GM12878 (cell line): ENCODE measurements at regions not wholly inside any gene's neighbourhood (a gene's known extent, or its start where the extent isn't known, plus 50 kb on each side); places are given as distances from the start of the nearest gene placed in this dataset.

Experiments
- ATAC-seq: fragments of 200-7000 bp; cut with Tn5 transposase; 3 replicates; pipeline ENCODE4 v1.9.1; 2020; ENCODE audit warnings: mild to moderate bottlenecking, moderate library complexity
- BruUV-seq: library from RNA; stranded (reverse); fragments of 400-500 nt; replicated peaks from 2 replicates; lab custom pipeline; 2021; lab: Mats Ljungman, UMichigan
- CTCF ChIA-PET: fragments of 300-600 bp; sonication (Branson Sonifier 250); formaldehyde crosslinking; extraction: SDS; loops from one replicate; lab custom pipeline; 2021; ENCODE audit warnings: inconsistent platforms; lab: Yijun Ruan, JAX
- POLR2A ChIA-PET: fragments of 350-600 bp; formaldehyde crosslinking; extraction: SDS; loops from one replicate; lab custom pipeline; 2021; ENCODE audit warnings: inconsistent platforms; lab: Charles Lee
- RAD21 ChIA-PET: fragments of 300-600 bp; sonication (Branson Sonifier 250); formaldehyde crosslinking; loops from one replicate; lab custom pipeline; 2023; ENCODE audit warnings: antibody characterized with exemption; ENCODE audit not compliant: unreplicated experiment; lab: Charles Lee
- SMC1A ChIA-PET: fragments of 300-600 bp; sonication (Branson Sonifier 250); formaldehyde crosslinking; loops from one replicate; lab custom pipeline; 2023; ENCODE audit not compliant: unreplicated experiment, uncharacterized antibody; lab: Charles Lee
- DNase-seq: peaks from one replicate; pipeline ENCODE4 v3.0.0-alpha.2; 2011; ENCODE audit warnings: low read depth, low spot score
- FAIRE-seq: peaks from 3 replicates; lab custom pipeline; 2011; peaks lifted over from hg19 to GRCh38; lab: Jason Lieb, UNC
- H2AFZ ChIP-seq: 2 replicates; pipeline ENCODE4 v1.6.0; 2011; ENCODE audit warnings: low read depth, low read length, control low read depth; ENCODE audit not compliant: control insufficient read depth
- H3K27ac ChIP-seq: 2 replicates; pipeline ENCODE4 v1.5.1; 2011; ENCODE audit warnings: control low read depth; ENCODE audit not compliant: control insufficient read depth, insufficient read depth
- H3K27me3 ChIP-seq, 2 experiments: replicated peaks in 1 of 2; 2 replicates each; pipeline versions ENCODE4 v1.6.0 to v1.6.1; 2011; ENCODE audit warnings: low read length in 1 of 2; ENCODE audit not compliant: control insufficient read depth in 2 of 2, insufficient read depth in 2 of 2
- H3K36me3 ChIP-seq, 2 experiments: 2 replicates each; pipeline ENCODE4 v1.5.1; 2011; ENCODE audit warnings: low read length in 1 of 2; ENCODE audit not compliant: control insufficient read depth in 2 of 2, insufficient read depth in 2 of 2
- H3K4me1 ChIP-seq: 2 replicates; pipeline ENCODE4 v1.6.1; 2011; ENCODE audit warnings: mild to moderate bottlenecking, low read length, moderate library complexity, mixed read lengths; ENCODE audit not compliant: control insufficient read depth, insufficient read depth
- H3K4me2 ChIP-seq: 2 replicates; pipeline ENCODE4 v1.6.0; 2011; ENCODE audit warnings: control low read depth; ENCODE audit not compliant: control insufficient read depth, insufficient read depth
- H3K4me3 ChIP-seq: fragments of 200-600 bp; sonication (generic); 2 replicates; pipeline ENCODE4 v1.5.1; 2016
- H3K79me2 ChIP-seq: 2 replicates; pipeline ENCODE4 v1.6.0; 2011; ENCODE audit warnings: low read length; ENCODE audit not compliant: control insufficient read depth, insufficient read depth
- H3K9ac ChIP-seq: 2 replicates; pipeline ENCODE4 v1.8.0; 2011; ENCODE audit warnings: low read length, control low read depth, mixed read lengths; ENCODE audit not compliant: control insufficient read depth, insufficient read depth
- H3K9me3 ChIP-seq: replicated peaks from 3 replicates; pipeline ENCODE4 v1.5.1; 2011; ENCODE audit warnings: mild to moderate bottlenecking, low read length; ENCODE audit not compliant: control insufficient read depth, insufficient read depth
- H4K20me1 ChIP-seq: 2 replicates; pipeline ENCODE4 v1.6.0; 2011; ENCODE audit not compliant: control insufficient read depth, insufficient read depth
- ASH2L ChIP-seq: fragments of 300-600, 200-600 bp; sonication (generic); IDR thresholded peaks from 2 replicates; pipeline ENCODE4 v1.6.1; 2017; ENCODE audit warnings: low read depth, mild to moderate bottlenecking, borderline replicate concordance
- BHLHE40 ChIP-seq, 2 experiments: fragments of 450-650 bp in 1 of 2; IDR thresholded peaks; 2 replicates each; pipeline ENCODE4 v1.6.1; 2011 to 2017; ENCODE audit warnings: low read depth in 2 of 2, borderline replicate concordance in 1 of 2, improper control_type of control experiment in 1 of 2, low read length in 1 of 2, mild to moderate bottlenecking in 1 of 2
- FOXK2 ChIP-seq: fragments of 450-650 bp; IDR thresholded peaks from 2 replicates; pipeline ENCODE4 v1.6.1; 2017; ENCODE audit warnings: mild to moderate bottlenecking, moderate library complexity
- MTA3 ChIP-seq: IDR thresholded peaks from 2 replicates; pipeline ENCODE4 v1.6.1; 2012; ENCODE audit warnings: low read length, inconsistent platforms, borderline replicate concordance
- NKRF ChIP-seq: fragments of 450-650 bp; conservative IDR thresholded peaks from 2 replicates; pipeline ENCODE4 v1.6.1; 2017; ENCODE audit warnings: mild to moderate bottlenecking, moderate library complexity
- PAX8 ChIP-seq: fragments of 450-650 bp; IDR thresholded peaks from 2 replicates; pipeline ENCODE4 v1.6.1; 2017; ENCODE audit warnings: mild to moderate bottlenecking, moderate library complexity
- PML ChIP-seq: IDR thresholded peaks from 2 replicates; pipeline ENCODE4 v1.6.1; 2012; ENCODE audit warnings: low read length, inconsistent platforms
- POLR2AphosphoS5 ChIP-seq: IDR thresholded peaks from 2 replicates; pipeline ENCODE4 v1.6.1; 2011; ENCODE audit warnings: mild to moderate bottlenecking, low read length, inconsistent platforms
- PRDM15 ChIP-seq: fragments of 450-650 bp; formaldehyde crosslinking; IDR thresholded peaks from 2 replicates; pipeline ENCODE4 v1.4.0; 2020; ENCODE audit warnings: mild to moderate bottlenecking, moderate library complexity
- RAD51 ChIP-seq: fragments of 450-650 bp; IDR thresholded peaks from 2 replicates; pipeline ENCODE4 v1.6.1; 2016; ENCODE audit warnings: moderate library complexity, mild to moderate bottlenecking, inconsistent platforms
- STAT1 ChIP-seq: fragments of 450-650 bp; conservative IDR thresholded peaks from 2 replicates; pipeline ENCODE4 v1.6.1; 2014; ENCODE audit warnings: antibody characterized with exemption, mild to moderate bottlenecking
- WRNIP1 ChIP-seq: IDR thresholded peaks from 2 replicates; pipeline ENCODE4 v1.6.1; 2011; ENCODE audit warnings: low read depth, low read length, improper control_type of control experiment, borderline replicate concordance
- ZNF384 ChIP-seq: IDR thresholded peaks from 2 replicates; pipeline ENCODE4 v1.6.1; 2012; ENCODE audit warnings: low read depth, mild to moderate bottlenecking, low read length, improper control_type of control experiment, borderline replicate concordance
- WGBS: methylation state at CpG from one replicate; pipeline ENCODE4 v1.1.6; 2016; ENCODE audit warnings: low lambda C conversion rate; ENCODE audit not compliant: insufficient replicate concordance, insufficient coverage; ENCODE audit errors: missing lambda C conversion rate; 5-methylcytosine and 5-hydroxymethylcytosine counted together
- in situ Hi-C: fragments of 300-500 bp; cut with MboI; formaldehyde crosslinking; loops from 9 replicates; pipeline ENCODE4 v1.14.3; 2018; ENCODE audit warnings: mixed read lengths
- intact Hi-C: fragments of 100-400 bp; cut with micrococcal nuclease; formaldehyde crosslinking; loops from one replicate; pipeline ENCODE4 v1.14.2; 2022; ENCODE audit not compliant: unreplicated experiment

DNA sequence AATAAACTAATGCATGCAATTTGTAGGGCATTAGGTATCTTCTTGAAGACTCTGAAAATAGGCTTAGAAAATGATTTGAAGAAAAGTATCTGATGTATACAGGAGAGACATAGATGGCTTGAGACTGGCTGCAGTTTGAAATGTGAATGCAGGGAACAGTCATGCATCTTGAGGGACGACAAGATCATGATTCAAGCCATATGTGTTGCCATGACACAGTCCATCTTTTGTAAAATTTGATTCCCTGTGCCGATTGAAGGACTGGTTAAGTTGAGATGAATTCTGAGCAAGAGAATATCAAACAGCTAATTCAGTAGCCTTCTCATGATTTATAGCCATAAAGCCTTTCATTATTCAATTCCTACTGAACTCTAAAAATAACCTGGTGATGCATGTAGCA, 231.6 kb downstream of the CASP12 start:
- no peaks in the 10 kb centered on the region for H3K79me2 ChIP-seq
- H3K4me3 ChIP-seq: no peak overlapping the region
- H3K9me3 ChIP-seq: no peaks in the 10 kb centered on the region
- BruUV-seq: no TSS peak
- H3K36me3 ChIP-seq: no peaks in the 10 kb centered on the region
- H2AFZ ChIP-seq: no peak overlapping the region
- no peak for ATAC-seq
- SMC1A ChIA-PET: no interaction called here
- no peak for FAIRE-seq
- RAD21 ChIA-PET: no interaction called here
- CTCF ChIA-PET: no interaction called here
- POLR2A ChIA-PET: no interaction called here
- no peak overlapping the region for H3K27ac ChIP-seq
- no peak for DNase-seq
- H4K20me1 ChIP-seq: no peaks in the 10 kb centered on the region
- no peak for TF ChIP-seq NKRF
- TF ChIP-seq MTA3: no peak
- no peak for TF ChIP-seq POLR2AphosphoS5
- no peak for TF ChIP-seq STAT1
- no peak for TF ChIP-seq ZNF384
- no peak for TF ChIP-seq PML
- TF ChIP-seq FOXK2: no peak
- no peak for TF ChIP-seq WRNIP1
- no peak for TF ChIP-seq PRDM15 (CRISPR knock-in tag)
- TF ChIP-seq RAD51: no peak
- TF ChIP-seq BHLHE40 (IDR thresholded peaks at IDR 0.05; ENCODE audit: borderline replicate concordance in 1 of 2, low read depth in 2 of 2, low read length in 1 of 2): no peak
- TF ChIP-seq ASH2L: no peak
- TF ChIP-seq PAX8: no peak
- H3K9ac ChIP-seq: no peak overlapping the region
- H3K4me1 ChIP-seq: no peaks in the 10 kb centered on the region
- H3K27me3 ChIP-seq: no peaks in the 10 kb centered on the region
- intact Hi-C loops (no loop called here), in situ Hi-C loops (no loop called here)
- WGBS: 13% methylated on average over 2 of the region's 2 CpGs
- no peak overlapping the region for H3K4me2 ChIP-seq
